HG02763 (cell line): ENCODE measurements at regions not wholly inside any gene's neighbourhood (a gene's known extent, or its start where the extent isn't known, plus 50 kb on each side); places are given as distances from the start of the nearest gene placed in this dataset.
A peak's percentile ranks its signal among the peaks of the same experiment; 100 is the strongest.
"Not testable (repeated sequence)": the region's sequence is repeated elsewhere in the genome, so short reads cannot be mapped to it uniquely, and the experiment has no call there.

Source experiments
- ATAC-seq: cut with Tn5 transposase; IDR thresholded peaks from one replicate; pipeline ENCODE4 v1.9.1; 2021; ENCODE audit warnings: mild to moderate bottlenecking, moderate library complexity; ENCODE audit not compliant: unreplicated experiment

DNA sequence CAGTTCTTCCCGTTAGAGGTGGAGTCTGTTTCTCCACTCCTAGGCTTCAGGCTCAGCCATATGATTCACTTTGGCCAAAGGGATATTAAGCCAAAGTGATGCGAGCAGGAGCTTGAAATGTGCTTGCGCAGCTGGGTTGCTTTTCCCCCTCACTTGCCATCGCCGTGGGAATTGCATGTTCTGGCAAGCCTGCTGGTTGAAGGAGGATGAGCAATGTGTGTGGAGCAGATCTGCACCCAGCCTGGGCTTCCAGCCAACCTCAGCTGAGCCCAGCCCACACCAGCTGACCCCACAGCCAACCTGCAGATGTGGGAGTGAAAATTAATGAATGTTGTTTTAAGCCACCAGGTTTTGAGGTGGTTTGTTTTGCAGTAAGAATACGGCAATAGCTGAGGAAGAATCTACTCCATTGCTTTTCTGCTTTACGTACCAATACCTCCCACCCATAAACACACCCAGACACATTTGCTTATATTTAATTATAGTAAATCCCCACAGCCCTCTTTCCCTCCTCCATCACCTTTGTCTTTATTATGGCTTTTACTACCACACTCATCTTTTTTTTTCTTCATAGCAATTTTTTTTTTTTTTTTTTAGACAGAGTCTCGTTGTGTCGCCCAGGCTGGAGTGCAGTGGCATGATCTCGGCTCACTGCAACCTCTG lies 132.8 kb upstream of the FUNDC1 start:
- no peak for ATAC-seq

GRCh38 chrX:44674906-44675305 lies 132.2 kb upstream of the FUNDC1 start:
- no peak for ATAC-seq

DNA sequence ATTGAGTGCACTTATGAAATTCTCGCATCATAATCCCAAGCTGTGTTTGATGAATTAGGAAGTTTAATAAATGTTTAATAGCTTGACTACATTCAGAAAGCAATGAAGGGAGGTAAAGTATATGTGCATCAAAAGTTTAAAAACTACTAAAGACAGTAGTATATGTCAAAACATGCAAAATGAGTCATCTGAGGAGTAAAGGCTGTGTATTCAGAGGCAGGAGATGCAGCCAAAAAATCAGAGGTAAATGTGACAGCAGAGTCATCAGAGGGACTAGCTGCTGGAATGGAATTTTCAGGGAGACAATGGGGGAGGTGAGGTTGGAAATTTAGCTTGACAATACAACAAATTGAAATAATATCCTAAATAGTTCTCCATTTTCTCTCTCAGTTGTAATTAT lies 127.0 kb upstream of the FUNDC1 start:
- no peak for ATAC-seq

DNA sequence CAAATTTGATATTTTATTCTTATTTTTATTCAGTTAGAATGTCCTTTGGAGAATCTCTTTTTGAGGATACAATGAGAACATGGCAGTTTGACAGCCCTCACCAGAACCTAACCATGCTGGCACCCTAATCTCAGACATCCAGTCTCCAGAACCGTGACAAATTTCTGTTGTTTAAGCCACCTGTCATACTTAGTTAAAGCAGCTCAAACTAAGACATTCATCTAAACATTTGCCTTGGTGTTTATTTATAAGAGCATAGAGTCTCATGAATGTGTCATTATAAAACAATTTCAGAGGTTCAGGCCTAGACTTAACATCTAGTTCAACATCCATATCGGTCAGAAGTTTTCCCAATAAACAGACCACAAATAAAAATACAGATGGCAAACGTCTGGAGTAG lies 125.1 kb upstream of the FUNDC1 start:
- no peak for ATAC-seq

GRCh38 chrX:44657718-44658246 lies 115.1 kb upstream of the FUNDC1 start:
- not testable (repeated sequence) for ATAC-seq

DNA sequence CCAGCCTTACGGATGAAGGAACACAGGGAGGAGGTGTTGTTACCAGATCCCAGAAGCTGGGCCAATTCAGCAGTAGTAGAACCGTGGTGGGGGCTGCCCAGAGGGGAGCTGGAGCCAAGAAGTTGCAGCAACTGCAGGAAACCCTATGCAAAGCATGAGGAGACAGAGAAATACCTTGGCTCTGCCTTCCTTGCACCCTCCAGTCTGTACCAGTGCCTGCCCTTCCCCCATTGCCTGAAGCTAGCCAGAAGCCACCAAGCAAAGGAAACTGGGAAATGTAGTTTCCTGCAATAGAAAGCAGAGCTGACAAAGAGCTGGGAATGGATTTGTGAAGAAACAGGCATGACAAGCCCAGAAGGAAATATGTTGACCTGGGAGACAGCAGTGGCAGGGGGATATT lies 108.7 kb upstream of the FUNDC1 start:
- ATAC-seq, result no peak

- no peak for ATAC-seq
Observed at GRCh38 chrX:44643723-44644122, 101.1 kb upstream of the FUNDC1 start.

- ATAC-seq, result no peak
Observed at GRCh38 chrX:44637282-44637681, 94.6 kb upstream of the FUNDC1 start.

DNA sequence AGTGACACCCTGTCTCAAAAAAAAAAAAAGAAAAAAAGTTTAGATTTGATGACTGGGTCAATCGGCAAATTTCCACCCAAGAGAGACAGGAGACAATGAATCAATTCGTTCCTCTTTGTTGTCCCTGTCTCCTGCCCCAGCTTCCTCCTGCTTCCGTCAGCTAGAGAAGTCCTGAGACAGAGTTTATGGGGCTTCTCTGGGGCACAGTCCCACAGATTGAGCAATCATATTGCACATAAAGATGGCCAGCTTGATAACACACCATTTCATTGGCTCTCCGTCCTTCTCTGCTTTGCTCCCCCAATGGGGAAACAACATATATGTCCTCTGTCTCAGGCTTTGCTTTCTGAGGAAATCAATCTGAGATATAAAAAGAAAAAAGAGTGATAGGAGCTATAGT lies 78.4 kb upstream of the FUNDC1 start:
- no peak for ATAC-seq

DNA sequence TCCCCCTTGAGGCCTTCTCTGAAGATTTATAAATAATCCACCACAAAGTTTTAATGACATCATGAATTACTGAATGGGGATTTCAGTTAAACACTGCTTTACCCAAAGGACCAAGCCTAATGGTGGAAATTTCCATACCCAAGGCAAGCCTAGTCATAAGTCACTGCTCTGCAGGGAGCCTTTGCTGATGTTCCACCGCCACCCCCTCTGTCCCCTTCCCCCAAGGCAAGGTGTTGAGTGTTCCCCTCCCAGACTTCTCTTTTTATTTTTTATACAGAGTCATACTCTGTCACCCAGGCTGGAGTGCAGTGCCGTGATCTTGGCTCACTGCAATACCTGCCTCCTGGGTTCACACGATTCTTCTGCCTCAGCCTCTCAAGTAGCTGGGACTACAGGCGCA lies 76.4 kb upstream of the FUNDC1 start:
- no peak for ATAC-seq

DNA sequence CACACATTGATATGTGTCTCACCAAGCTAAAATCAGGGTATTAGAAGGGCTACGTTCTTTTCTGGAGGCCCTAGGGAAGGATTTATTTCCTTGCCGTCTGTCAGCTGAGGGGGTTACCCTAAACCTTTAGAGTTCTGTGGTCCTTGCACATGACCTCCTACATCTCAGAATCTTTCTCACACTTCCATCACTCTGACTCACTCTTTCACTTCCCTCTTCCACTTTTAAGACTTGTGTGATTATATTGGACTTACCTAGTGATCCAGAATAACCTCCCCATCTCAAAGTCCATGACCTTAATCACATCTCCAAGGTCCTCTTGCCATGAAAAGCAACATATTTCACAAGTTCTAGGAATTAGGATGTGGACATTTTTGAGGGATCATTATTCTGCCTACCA lies 53.6 kb upstream of the FUNDC1 start:
- ATAC-seq, result peak; percentile 92
